GM19240 (cell line): ENCODE measurements at regions not wholly inside any gene's neighbourhood (a gene's known extent, or its start where the extent isn't known, plus 50 kb on each side); places are given as distances from the start of the nearest gene placed in this dataset.

ENCODE experiments used
- DNase-seq: peaks from one replicate; pipeline ENCODE4 v3.0.0; 2011; ENCODE audit warnings: low spot score; ENCODE audit not compliant: insufficient read length

GRCh38 chr5:81856948-81857928 lies 106.3 kb upstream of the SSBP2 start:
- DNase-seq: no peak

GRCh38 chr5:81855591-81855990 lies 104.7 kb upstream of the SSBP2 start:
- DNase-seq: no peak

GRCh38 chr5:81854915-81855314 lies 104.0 kb upstream of the SSBP2 start:
- DNase-seq: no peak

- DNase-seq: no peak
Measured at GRCh38 chr5:81854485-81854884, 103.6 kb upstream of the SSBP2 start.

GRCh38 chr5:81853030-81853357 lies 102.1 kb upstream of the SSBP2 start:
- DNase-seq: no peak

- no peak for DNase-seq
Measured at GRCh38 chr5:81852291-81853029, 101.6 kb upstream of the SSBP2 start.

- DNase-seq: peak; percentile 60
Measured at GRCh38 chr5:81851481-81852178, 100.7 kb upstream of the SSBP2 start.

- DNase-seq: no peak
Measured at GRCh38 chr5:81850501-81851357, 99.8 kb upstream of the SSBP2 start.

- no peak for DNase-seq
Measured at GRCh38 chr5:81849770-81850367, 99.0 kb upstream of the SSBP2 start.

GRCh38 chr5:81848362-81848880 lies 97.5 kb upstream of the SSBP2 start:
- DNase-seq: no peak

- DNase-seq: no peak
Measured at GRCh38 chr5:81846301-81846700, 95.4 kb upstream of the SSBP2 start.

GRCh38 chr5:81843845-81844244 lies 92.9 kb upstream of the SSBP2 start:
- no peak for DNase-seq

- no peak for DNase-seq
Measured at GRCh38 chr5:81842795-81843398, 92.0 kb upstream of the SSBP2 start.

GRCh38 chr5:81839034-81839433 lies 88.1 kb upstream of the SSBP2 start:
- DNase-seq: no peak

GRCh38 chr5:81838307-81838906 lies 87.5 kb upstream of the SSBP2 start:
- DNase-seq: no peak

- DNase-seq: no peak
Measured at GRCh38 chr5:81837667-81838306, 86.9 kb upstream of the SSBP2 start.

GRCh38 chr5:81835814-81836367 lies 85.0 kb upstream of the SSBP2 start:
- no peak for DNase-seq

- no peak for DNase-seq
Measured at GRCh38 chr5:81834021-81834660, 83.2 kb upstream of the SSBP2 start.
